GM23248 (cell line): ENCODE measurements at regions not wholly inside any gene's neighbourhood (a gene's known extent, or its start where the extent isn't known, plus 50 kb on each side); places are given as distances from the start of the nearest gene placed in this dataset. TPM values are rescaled to one million over a fixed set of nuclear protein-coding genes. Genes with fewer than 3 reads are reported as not detected.

ENCODE experiments used
- DNase-seq: peaks from one replicate; pipeline ENCODE4 v3.0.0-alpha.2; 2015
- H2AFZ ChIP-seq: fragments of 200-600 bp; sonication (generic); 2 replicates; pipeline ENCODE4 v1.6.1; 2016; ENCODE audit warnings: antibody characterized with exemption
- H3F3A ChIP-seq: fragments of 200-600 bp; sonication (generic); 2 replicates; pipeline ENCODE4 v1.6.1; 2016; ENCODE audit warnings: mild to moderate bottlenecking, antibody characterized with exemption, mixed run types; ENCODE audit not compliant: insufficient read depth
- H3K27ac ChIP-seq: fragments of 200-600 bp; sonication (generic); 2 replicates; pipeline ENCODE4 v1.5.1; 2016; ENCODE audit warnings: mild to moderate bottlenecking
- H3K27me3 ChIP-seq: fragments of 200-600 bp; sonication (generic); replicated peaks from 2 replicates; pipeline ENCODE4 v1.6.1; 2016; ENCODE audit warnings: mild to moderate bottlenecking; ENCODE audit not compliant: insufficient read depth
- H3K36me3 ChIP-seq: fragments of 200-600 bp; sonication (generic); 2 replicates; pipeline ENCODE4 v1.6.1; 2016; ENCODE audit warnings: low read depth, mild to moderate bottlenecking
- H3K4me1 ChIP-seq: fragments of 200-600 bp; sonication (generic); 2 replicates; pipeline ENCODE4 v1.6.1; 2016; ENCODE audit warnings: mild to moderate bottlenecking; ENCODE audit not compliant: insufficient read depth
- H3K4me2 ChIP-seq: fragments of 200-600 bp; sonication (generic); one replicate; pipeline ENCODE4 v1.6.1; 2016; ENCODE audit warnings: mild to moderate bottlenecking; ENCODE audit not compliant: unreplicated experiment
- H3K4me3 ChIP-seq: fragments of 200-600 bp; sonication (generic); 2 replicates; pipeline ENCODE4 v1.5.1; 2016; ENCODE audit warnings: mild to moderate bottlenecking
- H3K79me2 ChIP-seq: fragments of 200-600 bp; sonication (generic); 2 replicates; pipeline ENCODE4 v1.6.1; 2016; ENCODE audit warnings: mild to moderate bottlenecking; ENCODE audit not compliant: insufficient read depth
- H3K9ac ChIP-seq: fragments of 200-600 bp; sonication (generic); 2 replicates; pipeline ENCODE4 v1.6.1; 2016; ENCODE audit warnings: mild to moderate bottlenecking
- H3K9me2 ChIP-seq: fragments of 200-600 bp; sonication (generic); 2 replicates; pipeline ENCODE4 v1.6.1; 2016; ENCODE audit warnings: mixed run types, mild to moderate bottlenecking, moderate library complexity; ENCODE audit not compliant: insufficient read depth
- H3K9me3 ChIP-seq: fragments of 200-600 bp; sonication (generic); one replicate; pipeline ENCODE4 v1.6.1; 2017; ENCODE audit warnings: low read depth
- H4K20me1 ChIP-seq: fragments of 200-600 bp; sonication (generic); 2 replicates; pipeline ENCODE4 v1.6.0; 2016; ENCODE audit not compliant: insufficient read depth
- EZH2 ChIP-seq: fragments of 200-600 bp; sonication (generic); IDR thresholded peaks from 2 replicates; pipeline ENCODE4 v1.6.1; 2018; ENCODE audit warnings: antibody characterized with exemption, mild to moderate bottlenecking; ENCODE audit not compliant: insufficient read depth, poor library complexity, severe bottlenecking
- EZH2phosphoT487 ChIP-seq: fragments of 200-600 bp; sonication (generic); IDR thresholded peaks from 2 replicates; pipeline ENCODE4 v1.6.1; 2018; ENCODE audit warnings: antibody characterized with exemption, moderate library complexity, mild to moderate bottlenecking, low read depth; ENCODE audit not compliant: insufficient read depth
- WGBS, 2 experiments: methylation state at CpG; one replicate each; pipeline ENCODE4 v1.1.6; 2015 to 2017; ENCODE audit warnings: low lambda C conversion rate in 2 of 2, low coverage in 1 of 2; ENCODE audit errors: missing lambda C conversion rate in 2 of 2; 5-methylcytosine and 5-hydroxymethylcytosine counted together
- in situ Hi-C: fragments of 300-500 bp; cut with MboI; formaldehyde crosslinking; loops from 2 replicates; pipeline ENCODE4 v1.15.0; 2020
- small RNA-seq: library from RNA; depleted of rRNA; stranded (forward); fragments of <200 nt; gene quantifications from one replicate; pipeline ENCODE3, GENCODE V24; 2014; ENCODE audit warnings: low read depth, low replicate concordance

DNA sequence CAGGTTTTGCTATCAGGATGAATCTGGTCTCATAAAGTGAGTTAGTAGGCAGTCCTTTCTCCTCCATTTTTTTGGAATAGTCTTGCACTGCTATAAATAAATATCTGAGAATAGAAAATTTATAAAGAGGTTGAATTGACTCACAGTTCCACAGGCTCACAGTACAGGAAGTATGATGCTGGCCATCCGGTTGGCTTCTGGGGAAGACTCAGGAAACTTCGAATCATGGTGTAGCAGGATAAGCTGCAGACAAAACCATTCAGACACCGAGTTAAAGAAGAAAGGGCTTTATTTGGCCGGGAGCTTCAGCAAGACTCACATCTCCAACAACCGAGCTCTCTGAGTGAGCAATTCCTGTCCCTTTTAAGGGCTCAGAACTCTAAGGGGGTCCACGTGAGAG, 348.2 kb downstream of the KCTD8 start:
- WGBS, 2 experiments = 20 to 23% methylated on average over 6 of the region's 6 CpGs
- H3K4me3 ChIP-seq = no peak overlapping the region
- H3K4me1 ChIP-seq = no peaks in the 10 kb centered on the region
- H4K20me1 ChIP-seq = no peaks in the 10 kb centered on the region
- H2AFZ ChIP-seq = no peak overlapping the region
- no peak for DNase-seq
- H3K9me3 ChIP-seq = no peaks in the 10 kb centered on the region
- no peaks in the 10 kb centered on the region for H3K9me2 ChIP-seq
- no peak overlapping the region for H3K9ac ChIP-seq
- H3K36me3 ChIP-seq = no peaks in the 10 kb centered on the region
- H3K27ac ChIP-seq = no peak overlapping the region
- no peaks in the 10 kb centered on the region for H3K27me3 ChIP-seq
- H3F3A ChIP-seq = no peaks in the 10 kb centered on the region
- H3K4me2 ChIP-seq = no peak overlapping the region
- H3K79me2 ChIP-seq = no peaks in the 10 kb centered on the region
- in situ Hi-C loops = no loop called here
- TF ChIP-seq EZH2phosphoT487 = no peak
- no peak for TF ChIP-seq EZH2

DNA sequence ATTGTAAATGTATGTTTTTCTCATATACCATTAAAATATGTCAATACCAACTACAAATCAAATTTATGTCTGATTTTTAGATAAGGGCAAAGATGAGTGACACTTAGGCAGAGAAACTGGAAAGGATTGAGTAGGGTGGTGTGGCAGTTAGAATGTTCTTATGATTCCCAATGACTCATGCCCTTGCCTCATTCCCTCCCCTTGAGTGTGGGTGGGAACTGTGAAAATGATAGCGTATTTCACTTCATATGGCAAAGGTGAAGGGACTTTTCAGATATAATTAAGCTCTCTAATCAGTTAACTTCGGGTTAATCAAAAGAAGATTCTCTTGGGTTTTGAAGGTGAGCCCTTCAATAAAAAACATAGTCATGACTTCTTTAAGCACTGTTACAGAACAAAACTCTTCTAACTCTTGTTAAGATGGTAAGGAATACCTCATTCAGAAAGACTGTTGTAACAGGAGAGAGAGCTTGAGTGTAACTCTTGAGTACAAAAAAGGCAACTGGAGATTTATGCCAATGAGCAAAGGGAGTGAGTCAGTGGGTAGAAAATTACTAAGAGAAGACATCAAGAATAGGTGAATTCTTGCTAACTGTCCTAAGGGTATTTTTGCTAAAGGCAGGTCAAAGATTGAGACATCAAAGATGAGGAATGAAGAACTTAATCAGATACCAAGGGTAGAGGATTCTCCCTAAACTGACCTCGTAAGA, 329.5 kb downstream of the KCTD8 start:
- Histone ChIP-seq H3K79me2 (no peaks in the 10 kb centered on the region), H3K27ac (no peak overlapping the region), H3K4me1 (no peaks in the 10 kb centered on the region), H3K36me3 (no peaks in the 10 kb centered on the region), H3K9ac (no peak overlapping the region), H3F3A (no peaks in the 10 kb centered on the region), H3K27me3 (no peaks in the 10 kb centered on the region), H4K20me1 (no peaks in the 10 kb centered on the region), H3K9me2 (no peaks in the 10 kb centered on the region), H3K9me3 (no peaks in the 10 kb centered on the region), H3K4me2 (no peak overlapping the region), H3K4me3 (no peak overlapping the region), H2AFZ (no peak overlapping the region)
- in situ Hi-C loops = no loop called here
- no peak for DNase-seq
- WGBS, 2 experiments = 16 to 32% methylated on average over 3 of the region's 3 CpGs
- TF ChIP-seq EZH2 (no peak), EZH2phosphoT487 (no peak)

DNA sequence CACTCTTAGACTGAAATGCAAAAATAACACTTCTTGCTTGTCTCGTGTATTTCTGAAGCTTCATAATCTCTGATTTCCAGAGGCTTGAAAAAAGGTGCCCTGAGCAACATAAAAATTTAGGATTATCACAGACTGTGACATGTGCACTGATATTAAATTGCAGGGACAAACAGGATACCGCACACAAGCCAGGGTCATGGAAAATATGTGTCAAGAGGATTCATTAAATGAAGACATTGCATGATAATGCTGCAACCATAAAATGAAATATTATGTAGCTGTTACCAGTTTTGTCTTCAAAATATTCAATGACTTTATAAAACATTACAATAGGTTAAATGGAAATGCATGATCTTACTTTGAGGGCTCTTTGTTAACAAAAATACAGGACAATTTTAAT, 328.0 kb downstream of the KCTD8 start:
- WGBS, 2 experiments = 12 to 29% methylated on average over 2 of the region's 2 CpGs
- DNase-seq = no peak
- no peak overlapping the region for H2AFZ ChIP-seq
- H3K79me2 ChIP-seq = no peaks in the 10 kb centered on the region
- in situ Hi-C loops = no loop called here
- H3K4me3 ChIP-seq = no peak overlapping the region
- H4K20me1 ChIP-seq = no peaks in the 10 kb centered on the region
- no peaks in the 10 kb centered on the region for H3K36me3 ChIP-seq
- H3K4me2 ChIP-seq = no peak overlapping the region
- no peaks in the 10 kb centered on the region for H3K27me3 ChIP-seq
- H3K9ac ChIP-seq = no peak overlapping the region
- H3K27ac ChIP-seq = no peak overlapping the region
- H3F3A ChIP-seq = no peaks in the 10 kb centered on the region
- H3K9me2 ChIP-seq = no peaks in the 10 kb centered on the region
- no peak for TF ChIP-seq EZH2phosphoT487
- no peak for TF ChIP-seq EZH2
- no peaks in the 10 kb centered on the region for H3K9me3 ChIP-seq
- no peaks in the 10 kb centered on the region for H3K4me1 ChIP-seq

DNA sequence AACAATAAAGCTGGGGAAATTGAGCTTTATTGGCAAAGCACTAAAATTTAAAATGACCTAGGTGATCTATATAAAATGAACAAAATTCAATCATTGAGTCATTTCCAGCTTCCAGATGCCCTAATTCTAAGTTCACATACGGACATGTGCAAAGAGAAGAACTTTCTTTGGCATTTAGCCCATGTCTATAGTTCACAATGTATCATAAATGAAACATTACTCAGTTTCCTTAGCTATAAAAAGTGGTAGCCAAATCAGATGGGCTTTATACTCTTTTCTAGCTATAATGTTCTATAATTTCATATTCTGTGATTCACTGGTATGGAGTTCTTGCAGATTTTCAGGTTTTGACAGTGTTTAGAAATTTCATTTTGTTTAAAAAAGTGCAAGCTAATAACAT, 327.4 kb downstream of the KCTD8 start:
- 0 to 5% methylated on average over 1 of the region's 1 CpG for WGBS, 2 experiments
- Histone ChIP-seq H3K9me3 (no peaks in the 10 kb centered on the region), H3F3A (no peaks in the 10 kb centered on the region), H3K9me2 (no peaks in the 10 kb centered on the region), H3K27me3 (no peaks in the 10 kb centered on the region), H3K79me2 (no peaks in the 10 kb centered on the region), H3K4me2 (no peak overlapping the region), H3K4me3 (no peak overlapping the region), H4K20me1 (no peaks in the 10 kb centered on the region), H3K9ac (no peak overlapping the region), H3K27ac (no peak overlapping the region), H3K4me1 (no peaks in the 10 kb centered on the region), H3K36me3 (no peaks in the 10 kb centered on the region), H2AFZ (no peak overlapping the region)
- no peak for DNase-seq
- TF ChIP-seq EZH2phosphoT487 (no peak), EZH2 (no peak)
- in situ Hi-C loops = no loop called here

Small RNA genes lying in the stretch of these regions (small RNA-seq; reads per million reads assigned to genes)
- gene AC098590.2 = not detected
- gene RN7SL193P = not detected
